SK-N-SH (cell line): ENCODE measurements at regions not wholly inside any gene's neighbourhood (a gene's known extent, or its start where the extent isn't known, plus 50 kb on each side); places are given as distances from the start of the nearest gene placed in this dataset.

Experiments used
- CHD2 ChIP-seq: fragments of 150-350 bp; IDR thresholded peaks from 2 replicates; pipeline ENCODE4 v1.6.1; 2018; ENCODE audit warnings: low read length; ENCODE audit not compliant: partially characterized antibody
- EP300 ChIP-seq, 2 experiments: IDR thresholded peaks; 2 replicates each; pipeline versions ENCODE4 v1.4.0 to v1.6.1; 2012; ENCODE audit warnings: borderline replicate concordance in 1 of 2, low read depth in 1 of 2, low read length in 1 of 2
- FOSL2 ChIP-seq: IDR thresholded peaks from 2 replicates; pipeline ENCODE4 v1.4.0; 2012; ENCODE audit warnings: low read depth, mild to moderate bottlenecking, moderate library complexity, borderline replicate concordance
- JUND ChIP-seq: IDR thresholded peaks from 2 replicates; pipeline ENCODE4 v1.4.0; 2012
- MAX ChIP-seq: IDR thresholded peaks from 2 replicates; pipeline ENCODE4 v1.4.0; 2012; ENCODE audit warnings: low read depth
- MXI1 ChIP-seq: IDR thresholded peaks from 2 replicates; pipeline ENCODE4 v1.6.1; 2012; ENCODE audit warnings: mild to moderate bottlenecking, low read depth, low read length, improper control_type of control experiment
- POLR2AphosphoS5 ChIP-seq: IDR thresholded peaks from 2 replicates; pipeline ENCODE4 v1.6.1; 2012; ENCODE audit warnings: low read depth, low read length
- RAD21 ChIP-seq: IDR thresholded peaks from 2 replicates; pipeline ENCODE4 v1.6.1; 2012; ENCODE audit warnings: mild to moderate bottlenecking, low read length
- REST ChIP-seq: IDR thresholded peaks from 2 replicates; pipeline ENCODE4 v1.6.1; 2012; ENCODE audit warnings: mild to moderate bottlenecking, low read depth, low read length, moderate library complexity
- USF1 ChIP-seq: IDR thresholded peaks from 2 replicates; pipeline ENCODE4 v1.4.0; 2012; ENCODE audit warnings: low read depth, borderline replicate concordance
- YY1 ChIP-seq: IDR thresholded peaks from 2 replicates; pipeline ENCODE4 v1.4.0; 2012; ENCODE audit warnings: low read depth, mild to moderate bottlenecking
- TF ChIP-seq, protein P1 (sequence below): fragments of 200-600 bp; sonication (generic); IDR thresholded peaks from 2 replicates; pipeline ENCODE4 v1.6.1; 2017; ENCODE audit warnings: antibody characterized with exemption, mild to moderate bottlenecking, moderate library complexity

- TF ChIP-seq FOSL2 (no peak), USF1 (no peak), RAD21 (no peak), POLR2AphosphoS5 (no peak), REST (no peak), MXI1 (no peak), EP300 (IDR thresholded peaks at IDR 0.05; ENCODE audit: borderline replicate concordance in 1 of 2, low read depth in 1 of 2, low read length in 1 of 2) (no peak), CHD2 (no peak), YY1 (no peak), JUND (no peak), MAX (no peak)
- TF ChIP-seq, protein P1, sequence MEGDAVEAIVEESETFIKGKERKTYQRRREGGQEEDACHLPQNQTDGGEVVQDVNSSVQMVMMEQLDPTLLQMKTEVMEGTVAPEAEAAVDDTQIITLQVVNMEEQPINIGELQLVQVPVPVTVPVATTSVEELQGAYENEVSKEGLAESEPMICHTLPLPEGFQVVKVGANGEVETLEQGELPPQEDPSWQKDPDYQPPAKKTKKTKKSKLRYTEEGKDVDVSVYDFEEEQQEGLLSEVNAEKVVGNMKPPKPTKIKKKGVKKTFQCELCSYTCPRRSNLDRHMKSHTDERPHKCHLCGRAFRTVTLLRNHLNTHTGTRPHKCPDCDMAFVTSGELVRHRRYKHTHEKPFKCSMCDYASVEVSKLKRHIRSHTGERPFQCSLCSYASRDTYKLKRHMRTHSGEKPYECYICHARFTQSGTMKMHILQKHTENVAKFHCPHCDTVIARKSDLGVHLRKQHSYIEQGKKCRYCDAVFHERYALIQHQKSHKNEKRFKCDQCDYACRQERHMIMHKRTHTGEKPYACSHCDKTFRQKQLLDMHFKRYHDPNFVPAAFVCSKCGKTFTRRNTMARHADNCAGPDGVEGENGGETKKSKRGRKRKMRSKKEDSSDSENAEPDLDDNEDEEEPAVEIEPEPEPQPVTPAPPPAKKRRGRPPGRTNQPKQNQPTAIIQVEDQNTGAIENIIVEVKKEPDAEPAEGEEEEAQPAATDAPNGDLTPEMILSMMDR = no peak
Observed at GRCh38 chr12:123070267-123071081, 80.4 kb downstream of the PITPNM2 start.
